Common myeloid progenitor, CD34-positive (primary cell): ENCODE measurements at regions not wholly inside any gene's neighbourhood (a gene's known extent, or its start where the extent isn't known, plus 50 kb on each side); places are given as distances from the start of the nearest gene placed in this dataset.
A peak's percentile ranks its signal among the peaks of the same experiment; 100 is the strongest.

Experiments
- CTCF ChIA-PET: fragments of 350-600 bp; sonication (Branson Sonifier 250); formaldehyde crosslinking; loops from one replicate; lab custom pipeline; 2021; ENCODE audit warnings: antibody characterized with exemption; lab: Charles Lee
- POLR2A ChIA-PET: fragments of 350-600 bp; sonication (Branson Sonifier 250); formaldehyde crosslinking; loops from one replicate; lab custom pipeline; 2021; ENCODE audit warnings: antibody characterized with exemption; lab: Charles Lee
- DNase-seq, 3 donors: peaks; one replicate each; pipeline versions ENCODE4 v3.0.0 to v3.0.0-alpha.2; 2013
- H3K27ac ChIP-seq, 2 experiments: 1 replicate in 1 of 2; 2 replicates in 1 of 2; pipeline ENCODE4 v1.7.0; 2013; ENCODE audit warnings: inconsistent platforms in 2 of 2, low read length in 2 of 2, mild to moderate bottlenecking in 2 of 2, low read depth in 1 of 2, moderate library complexity in 1 of 2; ENCODE audit not compliant: severe bottlenecking in 2 of 2, insufficient read depth in 1 of 2, poor library complexity in 1 of 2
- H3K27me3 ChIP-seq, 5 experiments: replicated peaks in 2 of 5; 1 replicate in 3 of 5; 2 replicates in 2 of 5; pipeline versions ENCODE4 v1.6.1 to v1.7.0; 2013; ENCODE audit warnings: low read length in 4 of 5, mild to moderate bottlenecking in 2 of 5, moderate library complexity in 2 of 5, inconsistent platforms in 1 of 5; ENCODE audit not compliant: insufficient read depth in 5 of 5, control insufficient read depth in 4 of 5
- H3K36me3 ChIP-seq, 4 experiments: 1 replicate in 2 of 4; 2 replicates in 2 of 4; pipeline versions ENCODE4 v1.6.1 to v1.7.0; 2013; ENCODE audit warnings: low read length in 3 of 4, control low read depth in 1 of 4, mild to moderate bottlenecking in 1 of 4; ENCODE audit not compliant: control insufficient read depth in 4 of 4, insufficient read depth in 4 of 4
- H3K4me1 ChIP-seq, 4 experiments: 1 replicate in 3 of 4; 2 replicates in 1 of 4; pipeline versions ENCODE4 v1.6.1 to v1.7.1; 2013; ENCODE audit warnings: low read length in 3 of 4, mild to moderate bottlenecking in 3 of 4, control low read depth in 1 of 4, inconsistent platforms in 1 of 4, moderate library complexity in 1 of 4; ENCODE audit not compliant: control insufficient read depth in 4 of 4, insufficient read depth in 4 of 4; ENCODE audit errors: control extremely low read depth in 1 of 4
- H3K4me3 ChIP-seq, 7 experiments: 1 replicate in 4 of 7; 2 replicates in 3 of 7; pipeline versions ENCODE4 v1.5.1 to v1.7.0; 2013; ENCODE audit warnings: mild to moderate bottlenecking in 7 of 7, low read length in 6 of 7, moderate library complexity in 6 of 7, inconsistent platforms in 2 of 7, low read depth in 2 of 7, control low read depth in 1 of 7; ENCODE audit not compliant: insufficient read depth in 4 of 7, control insufficient read depth in 1 of 7; ENCODE audit errors: extremely low read depth in 1 of 7
- H3K9me3 ChIP-seq, 5 experiments: 1 replicate in 4 of 5; 2 replicates in 1 of 5; pipeline versions ENCODE4 v1.6.1 to v1.7.1; 2013; ENCODE audit warnings: low read length in 4 of 5, mild to moderate bottlenecking in 2 of 5, inconsistent platforms in 1 of 5, low read depth in 1 of 5, moderate library complexity in 1 of 5; ENCODE audit not compliant: control insufficient read depth in 4 of 5, insufficient read depth in 2 of 5; ENCODE audit errors: control extremely low read depth in 1 of 5
- WGBS: methylation state at CpG from one replicate; pipeline ENCODE4 v1.1.5; 2013; ENCODE audit not compliant: insufficient coverage; 5-methylcytosine and 5-hydroxymethylcytosine counted together

GRCh38 chr1:167156466-167156865 lies 62.6 kb downstream of the STYXL2 start:
- H3K27ac ChIP-seq = no peak overlapping the region
- H3K36me3 ChIP-seq = no peaks in the 10 kb centered on the region
- ChIA-PET CTCF (interaction anchor here (0.9 kb wide), 1 partner anchor 26 kb away, joined by 3 read pairs; no protein-coding TSS in a partner anchor), POLR2A (no interaction called here)
- no peak overlapping the region for H3K4me3 ChIP-seq
- H3K9me3 ChIP-seq = no peaks in the 10 kb centered on the region
- peaks cover 3 to 38% (median 8%) of the 10 kb centered on the region in 4 experiments for H3K4me1 ChIP-seq
- WGBS = 97% methylated on average over 3 of the region's 4 CpGs
- H3K27me3 ChIP-seq = no peaks in the 10 kb centered on the region
- no peak for DNase-seq

GRCh38 chr1:167157114-167157513 lies 63.2 kb downstream of the STYXL2 start:
- CTCF ChIA-PET = interaction anchor here (0.9 kb wide), 1 partner anchor 25 kb away, joined by 3 read pairs; no protein-coding TSS in a partner anchor
- Histone ChIP-seq H3K9me3 (no peaks in the 10 kb centered on the region), H3K27ac (no peak overlapping the region), H3K27me3 (no peaks in the 10 kb centered on the region), H3K4me1 (peaks cover 3 to 43% (median 12%) of the 10 kb centered on the region in 4 experiments), H3K4me3 (no peak overlapping the region), H3K36me3 (no peaks in the 10 kb centered on the region)
- DNase-seq = no peak
- POLR2A ChIA-PET = interaction anchor here (0.6 kb wide), 1 partner anchor 79 kb away, joined by 3 read pairs; no protein-coding TSS in a partner anchor
- WGBS = 100% methylated on average over 1 of the region's 2 CpGs

GRCh38 chr1:167158111-167158812 lies 62.4 kb upstream of the POU2F1 start:
- Histone ChIP-seq H3K4me1 (peaks cover 7 to 48% (median 23%) of the 10 kb centered on the region in 4 experiments), H3K27me3 (no peaks in the 10 kb centered on the region), H3K27ac (no peak overlapping the region), H3K36me3 (no peaks in the 10 kb centered on the region), H3K4me3 (no peak overlapping the region), H3K9me3 (no peaks in the 10 kb centered on the region)
- WGBS = 55% methylated on average over 3 of the region's 6 CpGs
- POLR2A ChIA-PET = no interaction called here
- CTCF ChIA-PET = no interaction called here
- peak in 1 of 3 donors; percentile 9 for DNase-seq

GRCh38 chr1:167158813-167159275 lies 61.8 kb upstream of the POU2F1 start:
- WGBS = 100% methylated on average over 1 of the region's 3 CpGs
- H3K27me3 ChIP-seq = no peaks in the 10 kb centered on the region
- peaks cover 8 to 51% (median 26%) of the 10 kb centered on the region in 4 experiments for H3K4me1 ChIP-seq
- ChIA-PET POLR2A (no interaction called here), CTCF (no interaction called here)
- no peak overlapping the region for H3K4me3 ChIP-seq
- DNase-seq = peak in 1 of 3 donors; percentile 19
- no peaks in the 10 kb centered on the region for H3K36me3 ChIP-seq
- no peaks in the 10 kb centered on the region for H3K9me3 ChIP-seq
- H3K27ac ChIP-seq = no peak overlapping the region

GRCh38 chr1:167159782-167160181 lies 60.9 kb upstream of the POU2F1 start:
- 99% methylated on average over 5 of the region's 5 CpGs for WGBS
- peaks cover 8 to 51% (median 26%) of the 10 kb centered on the region in 4 experiments for H3K4me1 ChIP-seq
- POLR2A ChIA-PET = no interaction called here
- DNase-seq = no peak
- no peaks in the 10 kb centered on the region for H3K36me3 ChIP-seq
- no peaks in the 10 kb centered on the region for H3K9me3 ChIP-seq
- H3K27me3 ChIP-seq = no peaks in the 10 kb centered on the region
- CTCF ChIA-PET = interaction anchor here (1.3 kb wide), 1 partner anchor 11 kb away, joined by 3 read pairs; no protein-coding TSS in a partner anchor
- H3K4me3 ChIP-seq = no peak overlapping the region
- H3K27ac ChIP-seq = no peak overlapping the region

GRCh38 chr1:167161242-167161641 lies 59.4 kb upstream of the POU2F1 start:
- Histone ChIP-seq H3K9me3 (no peaks in the 10 kb centered on the region), H3K27me3 (no peaks in the 10 kb centered on the region), H3K4me1 (peaks cover 8 to 47% (median 26%) of the 10 kb centered on the region in 4 experiments), H3K4me3 (no peak overlapping the region), H3K27ac (no peak overlapping the region), H3K36me3 (no peaks in the 10 kb centered on the region)
- ChIA-PET CTCF (no interaction called here), POLR2A (no interaction called here)
- DNase-seq = no peak
- 73% methylated on average over 5 of the region's 5 CpGs for WGBS

- WGBS = 100% methylated on average over 2 of the region's 4 CpGs
- CTCF ChIA-PET = interaction anchor here (0.6 to 1.9 kb wide), 2 partner anchors 14 to 286 kb away, joined by 4 to 8 read pairs; no protein-coding TSS in a partner anchor
- no peaks in the 10 kb centered on the region for H3K27me3 ChIP-seq
- H3K27ac ChIP-seq = no peak overlapping the region
- H3K9me3 ChIP-seq = no peaks in the 10 kb centered on the region
- DNase-seq = no peak
- POLR2A ChIA-PET = no interaction called here
- peaks cover 8 to 42% (median 26%) of the 10 kb centered on the region in 4 experiments for H3K4me1 ChIP-seq
- H3K36me3 ChIP-seq = no peaks in the 10 kb centered on the region
- H3K4me3 ChIP-seq = no peak overlapping the region
Measured at GRCh38 chr1:167161762-167162161, 58.9 kb upstream of the POU2F1 start.
